OCI-M2 (cell line): ENCODE measurements at regions not wholly inside any gene's neighbourhood (a gene's known extent, or its start where the extent isn't known, plus 50 kb on each side); places are given as distances from the start of the nearest gene placed in this dataset.

Experiments used
- DNase-seq: peaks from one replicate; lab custom pipeline; 2025; ENCODE audit not compliant: unreplicated experiment; lab: John Stamatoyannopoulos, UW

DNA sequence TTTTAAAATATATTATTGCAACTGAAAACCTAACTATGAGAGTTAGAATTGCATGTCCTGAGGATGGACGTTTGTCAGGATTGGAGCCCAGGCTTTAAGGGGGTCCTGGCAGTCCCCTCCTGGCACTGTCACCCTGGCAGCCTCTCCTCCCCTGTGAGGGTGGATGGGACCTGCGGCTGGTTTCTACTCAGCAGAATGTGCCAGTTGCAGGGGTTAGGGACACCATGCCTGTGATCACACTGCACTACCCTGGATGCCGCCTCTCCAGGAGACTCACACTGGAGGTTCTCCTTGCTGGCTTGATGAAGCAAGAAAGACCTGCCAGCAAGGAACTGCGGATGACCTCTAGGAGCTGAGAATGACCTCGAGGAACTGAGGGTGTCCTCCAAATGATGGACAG lies 356.7 kb upstream of the MYT1L start:
- no peak for DNase-seq

DNA sequence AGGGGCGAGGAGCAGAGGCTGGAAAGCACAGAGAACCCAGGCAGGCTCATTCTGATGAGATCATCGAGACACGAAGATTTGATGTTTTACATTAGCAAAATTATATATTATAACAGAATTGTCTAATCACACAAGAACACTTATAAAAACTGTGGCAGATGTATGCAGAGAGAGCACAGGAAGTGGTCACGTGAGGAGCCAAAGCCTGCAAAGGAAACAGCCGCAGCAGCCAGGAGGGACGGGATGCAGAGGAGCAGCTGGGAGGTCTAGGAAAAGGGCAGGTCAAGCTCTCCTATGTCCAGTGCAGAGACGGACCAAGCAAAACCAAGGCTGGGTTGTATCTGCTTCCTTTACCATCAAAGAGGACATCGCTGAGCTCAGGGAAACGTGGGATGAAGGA lies 355.1 kb upstream of the MYT1L start:
- DNase-seq = no peak

DNA sequence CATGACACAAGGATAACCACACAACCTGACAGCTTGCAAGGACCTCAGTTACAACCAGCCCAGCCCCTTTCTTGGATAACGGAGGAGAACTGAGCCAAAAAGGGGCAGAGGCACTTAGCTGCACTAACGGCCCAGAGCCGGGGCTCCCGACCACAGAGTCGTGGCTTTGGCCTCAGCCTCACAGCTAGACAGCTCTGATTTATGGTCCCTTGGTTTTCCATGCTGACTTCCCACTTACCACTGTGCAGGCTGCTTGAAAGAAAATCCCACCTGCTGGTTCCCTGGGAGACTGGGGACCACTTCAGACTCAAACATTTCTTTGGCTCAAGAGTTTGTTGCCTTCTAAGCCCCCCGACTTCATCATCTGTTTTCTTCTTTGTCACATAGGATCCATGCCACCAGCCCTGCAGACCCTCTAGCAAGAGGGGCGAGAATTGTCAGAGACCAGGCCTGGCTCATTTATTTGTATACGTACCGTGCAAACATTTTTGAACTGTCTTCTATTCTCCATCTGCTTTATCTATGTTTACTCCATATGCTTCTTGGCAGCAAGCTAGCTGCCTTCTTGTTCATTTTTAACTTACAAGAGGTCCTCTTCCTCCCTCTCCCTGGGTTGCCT lies 352.6 kb upstream of the MYT1L start:
- DNase-seq = no peak

DNA sequence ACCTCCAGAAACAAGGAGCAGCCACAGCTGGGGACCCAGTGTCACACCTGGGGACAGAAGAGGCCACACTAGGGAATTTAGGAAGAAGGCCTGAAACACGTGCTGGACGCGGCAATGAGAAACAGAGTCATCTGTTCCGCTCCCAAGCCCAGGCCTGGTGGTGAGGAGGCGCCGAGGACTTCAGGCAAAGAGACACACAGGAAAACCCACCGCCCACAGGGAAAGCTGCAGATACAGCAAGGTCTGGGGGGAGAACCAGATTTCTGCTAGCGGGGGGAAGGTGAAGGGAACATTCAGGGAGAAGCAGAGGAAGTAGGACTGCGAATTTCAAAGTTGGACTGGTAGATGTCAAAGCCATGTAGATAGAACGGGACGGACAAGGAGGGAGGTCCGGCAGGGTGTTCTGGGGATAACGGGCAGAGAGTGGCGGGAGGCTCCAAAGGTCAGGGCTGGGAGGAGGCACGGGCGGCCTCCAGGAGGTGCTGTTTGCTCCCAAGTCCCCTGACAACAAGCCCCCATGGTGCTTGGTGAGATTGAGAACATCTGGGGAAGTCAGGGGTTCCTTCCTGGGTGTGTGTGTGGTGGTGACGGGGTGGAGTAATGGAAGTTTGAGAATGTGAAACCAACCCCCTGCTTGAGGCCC lies 351.7 kb upstream of the MYT1L start:
- no peak for DNase-seq

DNA sequence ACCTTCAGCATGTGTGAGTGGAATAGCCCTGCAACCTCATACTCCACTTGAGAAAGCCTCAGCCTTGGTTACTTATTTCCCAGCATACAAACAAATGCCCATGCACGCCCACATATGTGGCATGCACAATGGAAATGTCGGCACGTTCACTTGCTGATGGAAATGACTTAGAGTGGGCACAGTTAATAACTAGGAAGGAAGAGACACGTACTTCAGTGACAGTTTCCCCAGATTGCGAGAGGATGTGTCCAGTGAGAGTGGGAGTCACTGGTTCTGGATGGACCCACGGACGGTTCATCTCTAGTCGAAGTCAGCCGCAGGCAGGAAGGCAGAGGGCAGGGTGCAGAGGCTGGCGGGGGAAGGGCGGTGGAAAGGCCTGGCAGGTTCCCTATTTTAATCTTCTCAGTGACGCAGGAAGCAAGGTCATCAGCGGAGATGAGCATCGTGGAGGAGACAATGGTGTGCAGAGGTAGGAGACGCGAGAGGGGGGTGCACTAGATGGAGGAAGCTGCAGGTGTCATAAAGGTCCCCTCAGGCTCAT lies 350.7 kb upstream of the MYT1L start:
- no peak for DNase-seq

DNA sequence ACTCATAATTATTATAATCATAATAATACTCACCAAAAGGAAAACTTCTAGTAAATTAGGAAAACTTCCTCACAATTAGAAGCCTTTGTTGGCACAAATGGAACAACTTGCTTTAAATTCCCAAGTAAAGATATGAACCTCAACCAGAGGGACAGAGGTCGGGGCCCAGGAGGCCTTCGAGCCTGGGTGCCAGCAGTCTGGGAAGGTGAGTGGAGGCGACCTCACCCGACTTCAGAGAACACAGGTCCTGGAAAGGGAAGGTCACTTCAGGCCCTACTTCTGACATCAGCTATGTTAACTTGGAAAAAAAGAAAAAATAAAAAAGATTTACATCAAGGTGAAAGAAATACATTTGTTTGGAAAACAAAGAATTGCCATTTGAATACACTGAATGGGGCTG lies 350.0 kb upstream of the MYT1L start:
- no peak for DNase-seq

DNA sequence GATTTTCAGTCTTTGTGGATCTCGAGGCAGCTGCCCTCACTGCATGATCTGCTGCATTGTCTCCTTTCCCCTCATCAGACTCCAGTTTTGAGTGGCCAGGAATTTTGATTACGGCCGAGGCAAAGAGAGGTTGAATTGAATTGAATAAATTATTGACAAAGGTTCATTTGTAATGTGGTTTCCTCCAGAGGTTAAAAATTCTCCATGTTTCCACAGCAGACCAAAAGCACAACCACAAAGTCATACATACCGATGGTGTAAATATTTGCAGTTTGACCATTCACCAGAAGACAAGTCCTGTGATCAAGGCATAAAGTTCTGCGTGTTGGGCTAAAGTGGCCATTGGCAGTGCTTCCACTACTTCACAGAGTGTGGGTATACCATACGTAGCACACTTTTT lies 343.8 kb upstream of the MYT1L start:
- no peak for DNase-seq

DNA sequence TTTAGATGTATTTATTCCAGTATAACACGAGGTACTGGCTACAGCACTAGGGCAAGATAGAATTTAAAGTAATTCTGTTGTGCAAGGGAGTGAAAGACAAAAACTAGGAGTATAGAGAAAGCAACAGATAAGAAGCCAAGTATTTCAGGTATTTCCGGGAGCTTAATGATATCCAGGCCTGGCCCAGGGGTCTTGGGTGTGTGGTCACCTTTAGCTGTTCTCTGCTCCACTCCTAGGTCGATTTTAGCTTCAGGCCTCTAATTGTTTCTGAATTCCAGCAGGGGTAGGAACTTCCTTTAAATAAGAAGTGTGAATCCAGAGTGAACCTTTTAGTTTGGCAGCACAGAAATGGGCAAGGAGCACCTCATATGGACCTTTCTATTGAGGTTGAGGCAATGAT lies 342.3 kb upstream of the MYT1L start:
- DNase-seq = no peak

DNA sequence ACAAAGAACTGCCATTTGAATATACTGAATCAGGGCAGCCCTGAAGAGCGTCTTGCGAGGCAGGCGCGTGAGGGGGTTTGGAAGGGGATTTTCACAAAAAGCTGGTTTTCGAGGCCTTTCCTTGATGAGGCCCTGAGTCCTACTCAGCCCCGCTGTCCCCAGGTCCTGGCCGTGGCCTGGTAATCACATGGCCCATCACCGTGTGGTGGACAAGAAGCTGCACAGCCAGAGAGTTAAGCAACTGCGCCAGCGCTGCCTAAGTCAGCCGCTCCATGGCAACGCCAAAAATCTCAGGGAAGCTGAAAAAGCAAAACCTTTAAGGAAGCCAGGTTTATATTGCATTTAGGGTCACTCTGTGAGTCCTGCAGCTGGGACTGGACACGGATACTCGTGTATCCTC lies 341.2 kb upstream of the MYT1L start:
- DNase-seq = no peak

DNA sequence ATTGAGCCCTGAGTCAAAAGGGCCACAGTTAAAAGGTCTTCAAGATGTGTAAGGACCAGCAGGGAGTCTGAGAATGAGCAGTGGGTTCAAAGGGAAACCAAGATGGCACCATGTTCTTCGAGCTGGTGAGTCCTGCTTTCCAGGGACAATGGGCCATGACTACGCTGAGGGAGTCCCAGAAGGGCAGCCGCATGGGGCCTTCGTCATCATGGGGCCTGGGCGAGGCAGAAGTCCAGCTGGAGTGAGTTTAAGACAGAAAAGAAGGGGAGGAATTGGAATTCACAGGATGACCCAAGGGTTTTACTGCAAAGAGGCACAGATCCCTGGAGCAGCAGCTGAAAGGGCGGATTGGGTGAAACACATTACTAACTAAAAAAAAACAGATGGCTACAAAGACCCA lies 340.8 kb upstream of the MYT1L start:
- DNase-seq = no peak

DNA sequence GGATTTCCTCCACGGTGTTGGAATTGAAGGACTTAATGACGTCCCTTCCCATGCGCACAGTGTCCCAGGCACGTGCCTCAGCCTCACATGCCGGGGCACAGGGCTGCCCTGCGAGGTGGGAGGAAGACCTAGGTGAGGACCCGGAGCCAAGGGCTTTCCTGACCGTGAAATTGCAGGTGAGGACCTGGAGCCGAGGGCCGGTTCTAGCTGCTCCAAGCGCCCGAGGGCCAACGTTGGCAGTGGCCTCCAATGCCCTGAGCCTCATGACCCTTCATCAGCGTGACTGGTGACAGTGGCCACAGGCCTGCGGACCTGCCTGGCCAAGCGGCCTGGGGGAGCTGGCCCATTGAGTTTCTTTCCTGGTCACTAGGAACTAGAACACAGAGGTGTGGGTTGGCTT lies 338.2 kb upstream of the MYT1L start:
- DNase-seq = no peak

DNA sequence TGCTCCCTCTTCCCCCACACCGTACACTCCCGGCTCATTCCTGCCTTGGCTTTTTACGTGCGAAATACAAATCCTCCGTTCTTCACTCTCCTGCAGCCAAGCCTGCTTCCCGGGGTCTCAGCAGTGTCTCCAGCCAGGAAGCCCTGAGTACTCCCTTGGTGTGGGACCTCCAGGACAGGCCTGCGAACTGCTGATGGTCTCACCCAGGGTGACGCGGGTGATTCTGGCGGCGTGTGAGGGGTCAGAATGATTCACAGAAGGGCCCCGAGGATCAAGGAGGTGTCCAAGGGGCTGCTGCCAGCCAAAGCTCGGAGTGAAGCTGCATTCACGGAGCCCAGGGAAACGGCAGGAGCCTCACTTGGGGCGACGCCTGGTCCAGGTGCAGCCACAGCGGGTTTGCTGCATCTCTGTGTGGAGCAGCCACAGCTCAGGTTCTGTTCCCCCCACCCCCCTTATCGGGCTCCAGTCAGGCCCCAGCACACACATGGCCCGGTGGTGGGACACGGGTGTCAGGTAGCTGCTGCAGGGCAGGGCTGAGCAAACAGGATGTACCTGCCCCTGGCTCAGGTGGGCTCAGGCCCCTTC lies 337.7 kb upstream of the MYT1L start:
- no peak for DNase-seq

DNA sequence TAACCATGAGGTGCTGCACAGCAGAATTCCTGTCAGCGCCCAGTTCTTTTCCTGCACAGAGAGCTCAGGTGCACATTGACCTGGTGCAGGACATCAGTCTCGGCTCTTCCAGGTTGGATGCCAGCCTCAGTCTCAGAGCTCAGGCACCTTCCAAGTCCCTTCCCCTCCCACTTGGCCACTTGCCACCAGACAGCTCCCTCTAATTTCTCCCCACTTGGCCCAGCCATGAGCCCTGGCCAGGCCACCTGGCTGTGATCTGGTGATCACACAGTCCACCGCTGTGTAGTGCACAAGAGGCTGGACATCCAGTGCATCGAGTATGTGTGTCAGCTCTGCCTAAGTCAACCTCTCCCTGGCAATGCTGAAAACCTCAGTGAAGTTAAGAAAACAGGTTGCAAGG lies 336.6 kb upstream of the MYT1L start:
- no peak for DNase-seq

DNA sequence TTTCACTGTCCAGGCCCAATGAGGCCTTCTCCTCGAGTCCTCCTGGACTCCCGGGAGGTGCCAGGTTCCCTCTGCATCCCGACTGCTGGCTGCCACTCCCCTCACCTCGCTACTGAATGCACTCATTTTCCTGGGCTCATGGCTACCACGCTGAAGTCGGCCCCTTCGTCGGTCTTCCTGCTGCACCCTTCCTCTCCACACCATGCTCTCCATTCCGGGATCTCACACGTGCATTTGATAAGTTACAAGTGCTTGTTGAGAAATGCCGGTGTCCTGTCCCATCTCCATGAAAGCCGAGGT lies 334.7 kb upstream of the MYT1L start:
- DNase-seq = no peak

DNA sequence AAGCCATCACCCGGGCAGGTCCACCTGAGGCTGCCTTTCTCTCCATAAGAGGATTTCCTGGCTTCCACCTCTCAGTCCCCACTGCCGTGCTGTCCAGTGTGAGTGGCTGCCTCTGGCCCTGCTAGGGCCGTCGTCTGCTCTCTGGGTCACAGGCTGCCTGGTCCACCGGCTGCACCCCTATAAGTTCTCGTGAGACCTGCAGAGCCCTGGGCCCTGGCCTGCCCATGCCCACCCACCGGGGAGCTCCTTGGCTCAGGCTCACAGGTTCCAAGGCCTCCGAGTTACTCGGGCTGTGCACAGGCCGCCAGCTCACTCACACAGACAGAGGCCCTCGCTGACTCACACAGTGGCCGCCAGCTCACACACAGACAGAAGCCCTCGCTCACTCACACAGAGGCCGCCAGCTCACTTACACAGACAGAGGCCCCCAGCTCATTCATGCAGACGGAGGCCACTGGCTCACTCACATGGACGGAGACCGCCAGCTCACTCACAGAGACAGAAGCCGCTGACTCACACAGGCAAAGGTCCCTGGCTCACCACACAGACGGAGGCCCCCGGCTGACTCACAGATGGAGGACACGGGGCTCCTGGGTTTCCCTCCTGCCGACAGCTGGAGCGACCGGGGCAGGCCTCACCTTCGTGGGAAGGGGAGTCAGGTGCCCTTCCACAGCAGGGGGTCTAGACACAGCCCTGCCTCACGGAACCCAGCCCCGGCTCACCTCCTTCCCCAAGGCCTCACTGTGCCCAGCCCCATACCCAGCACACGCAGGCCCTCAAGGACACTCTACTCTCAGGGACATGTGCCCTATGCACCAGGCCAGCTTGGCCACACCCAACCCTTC lies 334.1 kb upstream of the MYT1L start:
- no peak for DNase-seq

DNA sequence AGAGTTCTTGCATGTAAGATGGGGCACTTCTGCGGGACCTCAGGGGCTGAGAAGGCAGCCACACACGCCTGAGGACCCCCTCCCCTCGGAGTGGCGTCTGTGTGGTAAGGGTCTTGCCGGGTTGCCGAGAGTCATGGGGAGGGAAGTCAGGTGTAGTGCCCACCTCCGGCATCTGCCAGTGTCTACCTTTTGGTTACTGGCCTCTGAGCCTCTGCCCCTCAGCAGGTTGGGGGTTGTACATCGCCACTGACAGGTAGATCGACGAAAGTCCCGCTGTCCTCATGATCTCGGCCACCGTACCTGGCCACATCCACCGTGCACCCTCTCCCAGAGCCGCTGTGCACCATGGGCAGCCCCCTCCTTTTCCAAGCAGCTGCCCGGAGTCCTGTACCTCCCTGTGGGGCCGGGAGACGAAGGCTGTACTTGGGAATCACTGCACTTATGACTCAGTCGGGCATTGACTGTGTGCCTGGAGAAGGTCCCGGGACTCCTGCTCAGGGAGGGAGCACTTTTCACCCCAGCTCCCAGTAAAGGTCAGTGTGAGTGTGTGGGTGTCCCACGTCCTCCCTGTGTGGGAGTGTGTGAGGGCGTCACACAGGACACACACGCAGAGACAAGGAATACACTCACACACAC lies 332.4 kb upstream of the MYT1L start:
- DNase-seq = no peak

DNA sequence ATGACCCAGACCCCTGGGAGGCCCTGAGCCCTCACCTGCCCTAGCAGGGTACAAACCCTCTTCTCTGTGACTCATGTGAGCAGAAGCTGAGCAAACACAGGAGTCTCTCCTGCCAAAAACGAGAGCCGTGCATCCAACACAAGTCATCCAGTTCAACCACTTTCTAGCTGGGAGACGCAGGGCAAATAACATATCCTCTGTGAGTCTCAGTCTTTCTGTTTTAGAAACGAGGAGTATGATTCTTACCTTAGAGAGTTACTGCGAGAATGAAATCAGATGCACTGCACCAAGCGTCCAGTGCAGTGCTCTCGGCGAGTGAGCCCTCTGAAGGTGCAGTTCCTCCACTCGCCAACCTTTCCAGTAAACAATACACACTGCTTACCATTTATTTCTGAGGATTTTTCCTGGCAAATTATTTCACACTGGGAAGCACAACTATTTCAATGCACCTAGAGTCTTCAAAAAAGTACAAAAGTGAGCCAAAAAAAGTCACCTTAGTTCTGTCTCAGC lies 331.8 kb upstream of the MYT1L start:
- DNase-seq = no peak

DNA sequence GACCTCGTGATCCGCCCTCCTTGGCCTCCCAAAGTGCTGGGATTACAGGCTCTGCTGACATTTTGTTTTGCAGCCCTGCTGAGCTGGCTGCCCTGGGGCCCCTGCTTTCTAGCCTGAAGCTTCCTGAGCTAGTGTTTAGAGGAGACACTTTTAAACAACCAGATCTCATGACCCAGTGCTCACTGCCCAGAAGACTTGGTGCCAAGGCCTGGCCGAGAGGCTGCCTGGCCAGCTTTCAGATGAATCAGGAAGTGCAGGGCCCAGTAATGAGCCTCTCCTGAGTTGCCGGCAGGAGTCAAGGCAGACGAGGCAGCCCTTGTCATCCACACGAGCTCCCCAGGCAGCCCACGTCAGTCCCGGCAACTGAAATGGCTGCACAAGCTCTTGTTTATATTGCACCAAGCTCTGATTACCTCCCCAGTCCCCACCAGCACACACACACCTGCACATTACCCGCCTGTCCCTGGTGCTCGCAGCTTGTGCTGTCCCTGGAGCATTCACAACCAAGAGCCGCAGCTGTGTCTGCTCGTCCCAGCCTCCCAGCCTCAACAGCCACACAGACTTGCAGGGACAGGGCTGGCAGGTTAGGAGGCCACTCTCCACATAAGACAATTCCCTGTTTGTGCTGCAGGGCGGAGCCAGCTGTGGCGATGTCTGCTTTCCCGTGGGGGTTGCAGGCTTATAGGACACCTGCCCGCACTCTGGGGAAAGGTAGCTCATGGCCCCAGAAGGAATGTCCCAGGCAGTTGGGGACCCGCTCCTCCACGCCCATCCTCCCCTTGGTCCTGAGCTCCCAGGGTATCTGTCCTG lies 331.2 kb upstream of the MYT1L start:
- no peak for DNase-seq

DNA sequence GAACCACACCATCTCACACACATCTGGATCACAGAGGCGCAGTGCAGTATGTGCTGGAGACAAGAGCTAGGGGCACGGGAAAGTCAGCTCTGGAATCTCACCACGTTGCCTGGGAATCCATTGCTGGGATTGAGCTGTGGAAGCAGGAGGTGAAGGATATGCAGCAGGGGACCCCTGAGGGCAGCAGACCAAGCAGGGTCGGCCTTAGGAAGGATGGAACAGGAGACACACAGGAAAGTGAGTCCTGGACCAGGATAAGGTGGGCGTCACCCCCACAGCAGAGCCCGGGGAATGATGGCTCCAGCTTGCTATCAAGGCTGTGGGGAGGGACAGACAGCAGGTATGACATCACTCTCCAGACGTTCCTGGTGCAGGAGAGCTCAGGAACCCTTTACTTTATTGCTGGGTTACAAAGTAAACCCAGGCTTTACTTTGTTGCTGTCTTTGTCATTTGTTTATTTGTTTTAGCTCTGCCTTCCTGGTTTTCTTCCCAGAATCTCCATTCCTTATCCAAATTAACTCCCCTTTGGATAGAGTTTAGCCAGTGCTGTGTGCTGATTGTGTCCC lies 329.8 kb upstream of the MYT1L start:
- no peak for DNase-seq
